ENCODE measurements at regions not wholly inside any gene's neighbourhood (a gene's known extent, or its start where the extent isn't known, plus 50 kb on each side); places are given as distances from the start of the nearest gene placed in this dataset.
A peak's percentile ranks its signal among the peaks of the same experiment; 100 is the strongest.

DNA sequence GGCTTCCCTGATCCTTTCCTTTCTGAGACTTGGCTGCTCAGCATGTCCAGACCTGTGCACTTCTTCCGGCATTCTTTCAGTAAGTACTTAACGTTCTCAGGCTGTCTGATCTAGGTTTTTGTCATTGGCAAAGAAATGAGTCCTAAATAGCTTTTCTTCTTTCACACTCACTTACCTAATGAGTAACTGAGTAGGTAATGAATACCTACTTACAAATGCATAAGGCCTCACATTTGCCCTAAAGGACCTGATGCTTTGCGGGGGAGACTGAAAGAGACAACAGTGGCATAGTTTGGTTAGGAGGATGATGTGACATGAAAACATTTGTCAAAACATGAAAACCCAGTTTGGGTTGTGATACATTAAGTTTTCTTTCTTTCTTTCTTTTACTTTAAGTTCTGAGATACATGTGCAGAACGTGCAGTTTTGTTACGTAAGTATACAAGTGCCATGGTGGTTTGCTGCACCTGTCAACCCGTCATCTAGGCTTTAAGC, 516.7 kb upstream of the CFAP20DC start:
- no peak overlapping the region for H3K4me3 Mint-ChIP-seq (ENCODE audit: unreplicated experiment)
- no peaks in the 10 kb centered on the region for H3K36me3 Mint-ChIP-seq (ENCODE audit: low read depth)
- peak overlapping the region; percentile 29 for H3K27ac Mint-ChIP-seq (ENCODE audit: unreplicated experiment)
- no peak for DNase-seq (ENCODE audit: low spot score)
- peaks cover 36% of the 10 kb centered on the region for H3K4me1 Mint-ChIP-seq (ENCODE audit: low read depth)
- H3K27me3 Mint-ChIP-seq (ENCODE audit: low read depth), result no peaks in the 10 kb centered on the region
- TF ChIP-seq, protein P1, sequence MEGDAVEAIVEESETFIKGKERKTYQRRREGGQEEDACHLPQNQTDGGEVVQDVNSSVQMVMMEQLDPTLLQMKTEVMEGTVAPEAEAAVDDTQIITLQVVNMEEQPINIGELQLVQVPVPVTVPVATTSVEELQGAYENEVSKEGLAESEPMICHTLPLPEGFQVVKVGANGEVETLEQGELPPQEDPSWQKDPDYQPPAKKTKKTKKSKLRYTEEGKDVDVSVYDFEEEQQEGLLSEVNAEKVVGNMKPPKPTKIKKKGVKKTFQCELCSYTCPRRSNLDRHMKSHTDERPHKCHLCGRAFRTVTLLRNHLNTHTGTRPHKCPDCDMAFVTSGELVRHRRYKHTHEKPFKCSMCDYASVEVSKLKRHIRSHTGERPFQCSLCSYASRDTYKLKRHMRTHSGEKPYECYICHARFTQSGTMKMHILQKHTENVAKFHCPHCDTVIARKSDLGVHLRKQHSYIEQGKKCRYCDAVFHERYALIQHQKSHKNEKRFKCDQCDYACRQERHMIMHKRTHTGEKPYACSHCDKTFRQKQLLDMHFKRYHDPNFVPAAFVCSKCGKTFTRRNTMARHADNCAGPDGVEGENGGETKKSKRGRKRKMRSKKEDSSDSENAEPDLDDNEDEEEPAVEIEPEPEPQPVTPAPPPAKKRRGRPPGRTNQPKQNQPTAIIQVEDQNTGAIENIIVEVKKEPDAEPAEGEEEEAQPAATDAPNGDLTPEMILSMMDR (IDR thresholded peaks at IDR 0.05), result no peak
- no peaks in the 10 kb centered on the region for H3K9me3 Mint-ChIP-seq (ENCODE audit: low read depth)

DNA sequence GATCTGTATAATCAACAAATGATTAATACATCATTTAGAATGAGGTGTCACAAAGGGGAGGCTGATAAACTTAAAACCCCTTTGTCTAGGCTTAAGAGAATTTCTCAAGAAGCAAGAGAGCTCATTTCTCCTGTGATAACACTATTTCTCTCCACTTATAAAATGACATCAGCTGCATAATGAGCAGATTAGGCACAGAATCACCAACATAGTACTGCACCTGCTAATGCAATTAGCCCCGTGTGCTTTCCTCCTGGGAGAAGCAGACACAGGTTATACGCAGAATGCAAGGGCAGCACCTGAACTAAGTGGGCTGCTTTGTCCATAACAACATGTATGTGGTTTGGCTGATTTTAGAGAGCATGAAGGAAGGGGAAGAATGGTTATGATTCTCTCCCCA, 515.3 kb upstream of the CFAP20DC start:
- peaks cover 43% of the 10 kb centered on the region for H3K4me1 Mint-ChIP-seq (ENCODE audit: low read depth)
- no peak overlapping the region for H3K4me3 Mint-ChIP-seq (ENCODE audit: unreplicated experiment)
- H3K36me3 Mint-ChIP-seq (ENCODE audit: low read depth), result peaks cover 3% of the 10 kb centered on the region
- H3K27ac Mint-ChIP-seq (ENCODE audit: unreplicated experiment), result no peak overlapping the region
- no peaks in the 10 kb centered on the region for H3K27me3 Mint-ChIP-seq (ENCODE audit: low read depth)
- no peak for DNase-seq (ENCODE audit: low spot score)
- no peaks in the 10 kb centered on the region for H3K9me3 Mint-ChIP-seq (ENCODE audit: low read depth)
- TF ChIP-seq, protein P1 (IDR thresholded peaks at IDR 0.05), result no peak

DNA sequence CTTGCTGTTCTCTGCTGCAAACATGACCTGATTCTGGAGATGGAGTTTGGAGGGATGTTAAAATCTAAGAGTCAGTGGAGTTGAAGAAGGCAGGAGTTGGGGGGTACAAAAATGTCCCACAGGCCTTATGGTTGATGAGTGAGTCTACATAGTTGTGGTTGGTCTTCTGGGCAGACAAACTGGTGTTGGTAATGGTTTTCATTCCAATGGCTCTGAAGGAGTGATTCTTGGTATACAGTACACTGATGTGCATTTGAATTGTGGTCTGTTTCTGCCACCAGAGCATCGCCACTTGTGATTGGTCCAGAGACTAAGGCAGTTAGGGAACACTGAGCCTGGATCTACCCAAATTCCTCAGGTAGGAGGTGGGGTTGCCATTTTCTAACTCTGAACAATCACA, 514.1 kb upstream of the CFAP20DC start:
- H3K27ac Mint-ChIP-seq (ENCODE audit: unreplicated experiment), result no peak overlapping the region
- peaks cover 3% of the 10 kb centered on the region for H3K36me3 Mint-ChIP-seq (ENCODE audit: low read depth)
- H3K4me3 Mint-ChIP-seq (ENCODE audit: unreplicated experiment), result no peak overlapping the region
- peaks cover 55% of the 10 kb centered on the region for H3K4me1 Mint-ChIP-seq (ENCODE audit: low read depth)
- no peak for DNase-seq (ENCODE audit: low spot score)
- peaks cover 2% of the 10 kb centered on the region for H3K9me3 Mint-ChIP-seq (ENCODE audit: low read depth)
- TF ChIP-seq, protein P1 (IDR thresholded peaks at IDR 0.05), result no peak
- no peaks in the 10 kb centered on the region for H3K27me3 Mint-ChIP-seq (ENCODE audit: low read depth)

DNA sequence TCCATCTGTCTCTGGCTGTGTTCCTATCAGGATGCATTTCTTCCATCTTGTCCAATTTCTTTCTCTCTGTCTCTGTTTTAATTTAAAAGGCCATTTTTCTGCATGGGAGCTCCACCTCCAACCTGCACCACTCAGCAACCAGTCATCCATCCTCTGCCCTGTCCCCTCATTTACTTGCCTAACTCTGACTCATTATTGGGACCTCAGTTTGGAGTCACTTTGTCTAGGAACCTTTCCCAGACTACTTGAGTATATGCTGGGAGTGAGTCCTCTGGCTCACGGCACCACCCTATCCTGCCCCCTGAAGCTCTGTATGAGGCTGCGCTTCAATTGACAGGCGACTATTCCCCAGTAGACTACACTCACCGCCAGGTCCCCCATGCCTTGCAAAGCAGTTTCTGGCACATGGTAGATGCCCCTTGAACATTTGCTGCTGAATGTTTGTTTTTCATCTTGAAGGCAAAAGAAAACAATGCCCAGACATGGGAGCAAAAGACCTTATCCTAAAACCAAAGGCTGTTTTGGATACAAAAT, 513.3 kb upstream of the CFAP20DC start:
- no peak overlapping the region for H3K27ac Mint-ChIP-seq (ENCODE audit: unreplicated experiment)
- no peak overlapping the region for H3K4me3 Mint-ChIP-seq (ENCODE audit: unreplicated experiment)
- no peak for DNase-seq (ENCODE audit: low spot score)
- H3K36me3 Mint-ChIP-seq (ENCODE audit: low read depth), result peaks cover 3% of the 10 kb centered on the region
- H3K4me1 Mint-ChIP-seq (ENCODE audit: low read depth), result peaks cover 54% of the 10 kb centered on the region
- TF ChIP-seq, protein P1 (IDR thresholded peaks at IDR 0.05), result no peak
- no peaks in the 10 kb centered on the region for H3K27me3 Mint-ChIP-seq (ENCODE audit: low read depth)
- H3K9me3 Mint-ChIP-seq (ENCODE audit: low read depth), result peaks cover 2% of the 10 kb centered on the region

DNA sequence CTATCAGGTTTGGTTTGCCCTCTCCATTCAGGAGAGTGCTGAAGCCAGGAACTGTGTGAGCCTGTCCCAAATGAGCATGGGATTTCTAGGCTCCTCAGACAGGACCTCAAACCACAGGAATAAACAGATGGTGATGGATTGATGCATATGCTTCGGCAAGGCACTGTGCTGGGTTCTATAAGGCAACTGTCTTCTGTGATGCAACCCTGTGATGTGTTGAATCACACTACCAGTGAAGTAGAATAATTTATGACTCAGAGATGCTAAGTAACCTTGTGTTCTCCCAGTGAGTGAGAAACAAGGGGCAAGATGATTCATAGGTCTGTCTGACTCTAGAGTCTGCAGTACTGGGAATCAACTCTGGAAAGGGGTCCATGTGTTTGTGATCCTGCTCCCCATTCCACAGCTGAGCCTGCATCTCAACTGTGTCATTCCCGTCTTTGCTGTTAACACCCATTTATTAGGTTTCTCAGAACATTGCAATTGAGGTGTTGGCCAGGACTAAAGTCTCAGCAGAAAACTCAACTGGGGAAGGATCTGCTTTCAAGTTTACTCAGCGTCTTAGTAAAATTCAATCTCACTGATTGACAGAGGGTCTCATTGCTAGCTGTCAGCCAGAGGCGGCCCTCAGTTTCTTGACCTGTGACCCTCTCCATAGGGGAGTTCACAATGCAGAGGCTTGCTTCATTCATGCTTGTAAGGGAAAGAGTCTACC, 510.1 kb upstream of the CFAP20DC start:
- peaks cover 37% of the 10 kb centered on the region for H3K4me1 Mint-ChIP-seq (ENCODE audit: low read depth)
- H3K9me3 Mint-ChIP-seq (ENCODE audit: low read depth), result peaks cover 2% of the 10 kb centered on the region
- DNase-seq (ENCODE audit: low spot score), result no peak
- H3K27me3 Mint-ChIP-seq (ENCODE audit: low read depth), result no peaks in the 10 kb centered on the region
- TF ChIP-seq, protein P1 (IDR thresholded peaks at IDR 0.05), result no peak
- H3K36me3 Mint-ChIP-seq (ENCODE audit: low read depth), result peaks cover 3% of the 10 kb centered on the region
- no peak overlapping the region for H3K4me3 Mint-ChIP-seq (ENCODE audit: unreplicated experiment)
- peak overlapping the region; percentile 92 for H3K27ac Mint-ChIP-seq (ENCODE audit: unreplicated experiment)
